ENCODE measurements at regions not wholly inside any gene's neighbourhood (a gene's known extent, or its start where the extent isn't known, plus 50 kb on each side); places are given as distances from the start of the nearest gene placed in this dataset.

DNA sequence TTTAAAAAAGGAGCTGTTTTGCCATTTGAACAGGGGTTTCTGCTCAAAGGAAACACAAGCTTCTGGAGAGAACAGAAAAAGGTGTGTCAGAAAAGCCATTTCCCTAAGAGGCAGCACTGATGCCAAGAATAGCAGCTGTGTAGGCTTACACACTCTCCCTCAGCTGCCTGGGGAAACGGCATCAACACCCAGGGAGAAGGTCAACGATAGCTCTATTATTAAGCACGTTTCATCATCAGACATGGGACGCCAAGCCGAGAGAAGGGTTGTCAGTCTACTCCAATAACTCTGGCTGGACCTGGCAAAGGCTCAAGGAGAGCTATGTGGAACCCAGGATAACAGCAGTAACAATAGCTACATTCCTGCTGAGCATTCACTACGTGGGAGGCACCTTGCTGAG is 314.2 kb downstream of the CDK5RAP2 start:
- TF ChIP-seq, protein P1, sequence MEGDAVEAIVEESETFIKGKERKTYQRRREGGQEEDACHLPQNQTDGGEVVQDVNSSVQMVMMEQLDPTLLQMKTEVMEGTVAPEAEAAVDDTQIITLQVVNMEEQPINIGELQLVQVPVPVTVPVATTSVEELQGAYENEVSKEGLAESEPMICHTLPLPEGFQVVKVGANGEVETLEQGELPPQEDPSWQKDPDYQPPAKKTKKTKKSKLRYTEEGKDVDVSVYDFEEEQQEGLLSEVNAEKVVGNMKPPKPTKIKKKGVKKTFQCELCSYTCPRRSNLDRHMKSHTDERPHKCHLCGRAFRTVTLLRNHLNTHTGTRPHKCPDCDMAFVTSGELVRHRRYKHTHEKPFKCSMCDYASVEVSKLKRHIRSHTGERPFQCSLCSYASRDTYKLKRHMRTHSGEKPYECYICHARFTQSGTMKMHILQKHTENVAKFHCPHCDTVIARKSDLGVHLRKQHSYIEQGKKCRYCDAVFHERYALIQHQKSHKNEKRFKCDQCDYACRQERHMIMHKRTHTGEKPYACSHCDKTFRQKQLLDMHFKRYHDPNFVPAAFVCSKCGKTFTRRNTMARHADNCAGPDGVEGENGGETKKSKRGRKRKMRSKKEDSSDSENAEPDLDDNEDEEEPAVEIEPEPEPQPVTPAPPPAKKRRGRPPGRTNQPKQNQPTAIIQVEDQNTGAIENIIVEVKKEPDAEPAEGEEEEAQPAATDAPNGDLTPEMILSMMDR (IDR thresholded peaks at IDR 0.05; ENCODE audit: low read depth, low read length): no peak
- POLR2A ChIA-PET: no interaction called here
- DNase-seq (ENCODE audit: low read depth, low spot score): no peak
- Histone ChIP-seq H3K9me3 (ENCODE audit: control insufficient read depth, insufficient read depth, low read length) (no peaks in the 10 kb centered on the region), H3K27ac (ENCODE audit: low read depth, low read length) (no peak overlapping the region), H3K4me3 (ENCODE audit: low read depth, low read length) (no peak overlapping the region), H3K27me3 (ENCODE audit: control insufficient read depth, insufficient read depth, low read length) (no peaks in the 10 kb centered on the region)
- CTCF ChIA-PET: no interaction called here

DNA sequence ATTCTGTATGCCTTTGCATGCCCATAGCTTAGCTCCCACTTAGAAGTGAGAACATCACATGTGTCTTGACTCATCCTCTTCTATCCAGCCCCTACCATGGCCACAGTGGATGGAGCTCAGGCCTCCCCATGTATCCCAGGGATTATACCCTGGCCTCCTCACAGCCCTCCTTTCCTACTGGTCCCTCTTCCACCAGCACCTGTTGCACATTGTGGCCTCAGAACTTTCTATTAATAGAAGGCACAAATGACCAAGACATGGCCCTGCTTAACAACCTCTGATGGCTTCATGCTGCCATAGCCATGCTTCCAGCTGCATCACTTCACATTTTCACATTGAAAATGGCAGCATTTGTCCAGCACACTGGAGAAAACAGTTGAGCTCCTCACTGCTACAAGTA is 315.4 kb downstream of the CDK5RAP2 start:
- TF ChIP-seq, protein P1 (IDR thresholded peaks at IDR 0.05; ENCODE audit: low read depth, low read length): no peak
- DNase-seq (ENCODE audit: low read depth, low spot score): no peak

DNA sequence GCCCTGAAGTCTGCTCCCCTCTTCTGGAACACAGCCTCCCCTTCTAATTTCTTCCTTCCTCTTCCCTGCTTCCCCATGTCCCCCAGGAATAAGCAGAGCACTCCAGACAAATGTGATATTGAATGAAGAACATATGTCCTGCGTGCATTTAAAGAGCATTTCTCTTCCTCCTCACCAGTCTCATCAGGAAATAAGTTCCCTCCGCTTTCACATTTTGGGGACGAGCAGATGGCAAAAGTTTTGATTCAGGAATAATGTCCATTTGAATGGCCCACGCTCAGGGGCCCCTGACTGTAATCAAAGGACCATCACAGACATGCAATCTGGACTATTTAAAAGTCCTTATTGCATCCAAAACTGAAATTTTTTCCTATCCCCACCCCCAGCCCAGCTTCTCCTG is 316.1 kb downstream of the CDK5RAP2 start:
- CTCF ChIA-PET: interaction anchor here (0.6 kb wide), 1 partner anchor 213 kb away, joined by 3 read pairs; no protein-coding TSS in a partner anchor
- no peak overlapping the region for H3K27ac ChIP-seq (ENCODE audit: low read depth, low read length)
- no peaks in the 10 kb centered on the region for H3K9me3 ChIP-seq (ENCODE audit: control insufficient read depth, insufficient read depth, low read length)
- TF ChIP-seq, protein P1 (IDR thresholded peaks at IDR 0.05; ENCODE audit: low read depth, low read length): no peak
- H3K4me3 ChIP-seq (ENCODE audit: low read depth, low read length): no peak overlapping the region
- no peak for DNase-seq (ENCODE audit: low read depth, low spot score)
- H3K27me3 ChIP-seq (ENCODE audit: control insufficient read depth, insufficient read depth, low read length): no peaks in the 10 kb centered on the region
- POLR2A ChIA-PET: no interaction called here

More for the DNA sequence above, 315.4 kb downstream of the CDK5RAP2 start:
- H3K27me3 ChIP-seq (ENCODE audit: control insufficient read depth, insufficient read depth, low read length): no peaks in the 10 kb centered on the region
- POLR2A ChIA-PET: no interaction called here
- CTCF ChIA-PET: no interaction called here
- H3K4me3 ChIP-seq (ENCODE audit: low read depth, low read length): no peak overlapping the region
- no peak overlapping the region for H3K27ac ChIP-seq (ENCODE audit: low read depth, low read length)
- H3K9me3 ChIP-seq (ENCODE audit: control insufficient read depth, insufficient read depth, low read length): no peaks in the 10 kb centered on the region

DNA sequence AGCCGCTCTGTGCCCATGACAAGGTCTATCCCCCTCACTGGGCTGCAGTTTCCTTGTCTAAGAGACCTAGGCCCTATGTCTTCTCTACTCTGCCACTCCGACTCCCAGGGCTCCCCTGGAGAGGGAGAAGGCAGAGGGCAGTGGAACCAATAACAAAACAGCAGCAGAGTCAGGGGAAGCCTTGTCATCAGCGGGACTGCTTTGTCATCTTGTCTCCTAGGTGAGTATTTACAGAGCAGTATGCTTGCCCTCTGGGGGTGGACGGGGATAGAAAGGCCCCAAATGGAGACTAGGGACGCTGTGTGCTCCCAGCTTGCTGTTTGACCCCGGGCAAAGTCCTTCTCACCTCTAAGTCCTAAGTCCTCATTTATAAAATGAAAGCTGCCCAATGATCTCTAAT is 318.5 kb downstream of the CDK5RAP2 start:
- ChIA-PET POLR2A (no interaction called here), CTCF (no interaction called here)
- no peak overlapping the region for H3K4me3 ChIP-seq (ENCODE audit: low read depth, low read length)
- H3K9me3 ChIP-seq (ENCODE audit: control insufficient read depth, insufficient read depth, low read length): no peaks in the 10 kb centered on the region
- no peak overlapping the region for H3K27ac ChIP-seq (ENCODE audit: low read depth, low read length)
- no peaks in the 10 kb centered on the region for H3K27me3 ChIP-seq (ENCODE audit: control insufficient read depth, insufficient read depth, low read length)
- TF ChIP-seq, protein P1 (IDR thresholded peaks at IDR 0.05; ENCODE audit: low read depth, low read length): no peak
- no peak for DNase-seq (ENCODE audit: low read depth, low spot score)

DNA sequence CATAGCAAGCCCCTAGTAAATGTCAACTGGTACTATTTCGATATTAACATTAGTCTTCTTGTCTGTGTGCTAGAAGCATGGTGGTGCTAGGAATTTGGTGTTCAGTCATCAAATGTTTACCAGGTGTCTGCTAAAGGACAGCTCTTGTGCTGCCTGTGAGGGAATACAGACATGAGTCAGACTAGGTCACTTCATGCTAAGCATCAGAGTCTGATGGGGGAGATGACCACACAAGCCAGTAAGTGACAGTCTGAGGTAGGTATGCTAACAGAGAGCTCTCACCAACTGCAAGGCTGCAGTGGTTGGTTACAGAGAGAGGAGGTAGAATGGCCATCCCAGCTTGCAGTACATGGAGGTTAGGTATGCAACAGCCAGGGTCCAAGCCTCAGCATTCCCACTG is 320.9 kb downstream of the CDK5RAP2 start:
- POLR2A ChIA-PET: no interaction called here
- Histone ChIP-seq H3K9me3 (ENCODE audit: control insufficient read depth, insufficient read depth, low read length) (no peaks in the 10 kb centered on the region), H3K27me3 (ENCODE audit: control insufficient read depth, insufficient read depth, low read length) (no peaks in the 10 kb centered on the region), H3K4me3 (ENCODE audit: low read depth, low read length) (no peak overlapping the region), H3K27ac (ENCODE audit: low read depth, low read length) (no peak overlapping the region)
- DNase-seq (ENCODE audit: low read depth, low spot score): no peak
- TF ChIP-seq, protein P1 (IDR thresholded peaks at IDR 0.05; ENCODE audit: low read depth, low read length): no peak
- CTCF ChIA-PET: no interaction called here

Measured in AG04450 (cell line).